ENCODE measurements at regions not wholly inside any gene's neighbourhood (a gene's known extent, or its start where the extent isn't known, plus 50 kb on each side); places are given as distances from the start of the nearest gene placed in this dataset.

DNA sequence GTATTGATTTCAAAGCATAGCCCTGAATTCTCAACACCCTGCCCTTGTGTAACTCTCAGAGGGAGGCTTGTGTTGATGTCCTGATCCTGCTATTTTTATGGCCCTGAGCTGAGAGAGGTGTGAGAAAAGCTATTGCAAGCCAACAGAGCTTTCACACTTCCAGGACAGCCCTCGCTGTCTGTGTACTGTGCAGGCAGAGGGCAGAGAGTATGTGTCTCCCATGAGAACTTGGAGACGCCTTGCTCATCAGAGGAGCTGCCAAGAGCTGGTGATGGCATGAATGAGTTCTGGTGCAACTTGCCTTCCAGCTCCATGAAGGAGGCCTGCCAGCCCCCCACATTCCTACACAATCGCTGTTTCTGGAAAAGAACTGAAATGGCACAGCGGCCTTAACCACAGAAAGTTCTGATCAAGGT, 144.1 kb upstream of the AJAP1 start:
- Mint-ChIP-seq H3K27me3 (peaks cover 13% of the 10 kb centered on the region), H3K36me3 (ENCODE audit: low read depth) (no peaks in the 10 kb centered on the region), H3K4me1 (no peaks in the 10 kb centered on the region), H3K9me3 (ENCODE audit: low read depth) (no peaks in the 10 kb centered on the region), H3K4me3 (no peak overlapping the region), H3K27ac (no peak overlapping the region)
- no peak for DNase-seq
- ChIA-PET POLR2A (no interaction called here), CTCF (interaction anchor here (0.6 kb wide), 1 partner anchor 339 kb away, joined by 3 read pairs; no protein-coding TSS in a partner anchor)
- ATAC-seq = no peak
- intact Hi-C loops (cut with DNase I, micrococcal nuclease) = no loop called here

DNA sequence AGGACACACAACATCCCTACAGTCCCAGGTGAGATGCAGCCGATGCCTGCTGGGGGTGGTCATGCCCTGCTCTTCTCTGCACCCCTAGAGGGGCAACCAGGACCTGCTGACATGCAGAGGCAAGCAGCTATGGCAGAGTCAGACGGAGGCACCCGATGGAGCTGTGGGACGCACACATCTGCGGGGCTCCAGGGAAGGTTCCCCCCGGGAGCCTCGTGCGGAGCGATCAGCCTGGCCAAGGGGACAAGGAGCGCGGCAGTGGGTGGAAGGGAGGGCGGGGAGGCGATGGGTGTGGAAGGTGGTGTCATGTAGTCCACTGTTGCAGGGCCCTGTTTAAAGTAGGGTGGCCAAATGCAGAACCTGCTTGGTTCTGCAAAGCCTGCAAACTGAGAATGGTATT, 143.0 kb upstream of the AJAP1 start:
- DNase-seq (no peak), ATAC-seq (no peak)
- intact Hi-C loops (cut with DNase I, micrococcal nuclease) = no loop called here
- ChIA-PET POLR2A (no interaction called here), CTCF (no interaction called here)
- no peaks in the 10 kb centered on the region for H3K36me3 Mint-ChIP-seq (ENCODE audit: low read depth)
- peaks cover 13% of the 10 kb centered on the region for H3K27me3 Mint-ChIP-seq
- no peaks in the 10 kb centered on the region for H3K9me3 Mint-ChIP-seq (ENCODE audit: low read depth)
- H3K27ac Mint-ChIP-seq = no peak overlapping the region
- no peaks in the 10 kb centered on the region for H3K4me1 Mint-ChIP-seq
- no peak overlapping the region for H3K4me3 Mint-ChIP-seq

DNA sequence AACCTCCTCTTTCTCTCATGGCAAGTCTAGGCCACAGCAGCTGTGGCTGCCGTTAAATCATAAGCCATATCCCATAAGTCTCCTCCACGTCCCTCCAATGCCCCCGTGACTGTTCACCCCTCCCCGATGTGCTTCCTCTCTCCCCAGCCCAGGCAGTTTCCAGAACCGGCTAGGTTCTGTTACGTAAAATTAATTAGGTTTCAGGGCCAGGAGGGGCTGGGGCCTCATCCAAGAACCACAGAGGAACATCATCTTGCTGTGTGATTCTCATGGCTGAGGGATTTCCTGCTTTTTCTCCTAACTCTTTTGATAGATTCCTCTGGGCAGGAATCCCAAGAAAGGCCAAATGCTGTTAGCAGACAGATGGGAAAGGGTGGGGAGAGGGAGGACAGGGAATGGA, 141.8 kb upstream of the AJAP1 start:
- ATAC-seq (no peak), DNase-seq (no peak)
- no peak overlapping the region for H3K4me3 Mint-ChIP-seq
- intact Hi-C loops (cut with DNase I, micrococcal nuclease) = no loop called here
- H3K27me3 Mint-ChIP-seq = peaks cover 13% of the 10 kb centered on the region
- H3K9me3 Mint-ChIP-seq (ENCODE audit: low read depth) = no peaks in the 10 kb centered on the region
- ChIA-PET POLR2A (no interaction called here), CTCF (no interaction called here)
- no peaks in the 10 kb centered on the region for H3K4me1 Mint-ChIP-seq
- no peaks in the 10 kb centered on the region for H3K36me3 Mint-ChIP-seq (ENCODE audit: low read depth)
- H3K27ac Mint-ChIP-seq = no peak overlapping the region

DNA sequence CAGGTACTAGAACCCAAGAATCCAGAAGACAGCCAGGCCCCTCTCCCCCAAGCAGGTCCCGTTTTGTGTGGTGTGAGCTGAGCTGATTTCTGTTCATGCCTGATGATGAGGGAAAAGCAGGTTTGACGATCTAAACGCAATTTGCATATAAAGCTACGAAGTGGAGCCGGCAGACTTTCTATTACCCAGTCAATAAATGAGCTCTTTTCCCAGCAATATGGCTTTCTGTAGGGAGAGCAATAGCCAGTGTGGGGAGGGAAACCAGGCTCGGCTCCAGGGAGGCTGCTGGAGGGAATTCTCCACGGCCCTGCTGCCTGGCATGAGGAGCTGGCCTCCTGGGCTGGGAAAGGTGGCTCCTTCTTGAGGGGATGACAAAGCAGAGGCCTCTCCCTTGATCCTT, 140.7 kb upstream of the AJAP1 start:
- H3K4me3 Mint-ChIP-seq = no peak overlapping the region
- intact Hi-C loops (cut with DNase I, micrococcal nuclease) = no loop called here
- no peaks in the 10 kb centered on the region for H3K4me1 Mint-ChIP-seq
- POLR2A ChIA-PET = no interaction called here
- no peak for DNase-seq
- H3K9me3 Mint-ChIP-seq (ENCODE audit: low read depth) = no peaks in the 10 kb centered on the region
- H3K27me3 Mint-ChIP-seq = peaks cover 11% of the 10 kb centered on the region
- no peak for ATAC-seq
- CTCF ChIA-PET = interaction anchor here (0.6 kb wide), 1 partner anchor 515 kb away, joined by 3 read pairs; no protein-coding TSS in a partner anchor
- no peak overlapping the region for H3K27ac Mint-ChIP-seq
- H3K36me3 Mint-ChIP-seq (ENCODE audit: low read depth) = no peaks in the 10 kb centered on the region

DNA sequence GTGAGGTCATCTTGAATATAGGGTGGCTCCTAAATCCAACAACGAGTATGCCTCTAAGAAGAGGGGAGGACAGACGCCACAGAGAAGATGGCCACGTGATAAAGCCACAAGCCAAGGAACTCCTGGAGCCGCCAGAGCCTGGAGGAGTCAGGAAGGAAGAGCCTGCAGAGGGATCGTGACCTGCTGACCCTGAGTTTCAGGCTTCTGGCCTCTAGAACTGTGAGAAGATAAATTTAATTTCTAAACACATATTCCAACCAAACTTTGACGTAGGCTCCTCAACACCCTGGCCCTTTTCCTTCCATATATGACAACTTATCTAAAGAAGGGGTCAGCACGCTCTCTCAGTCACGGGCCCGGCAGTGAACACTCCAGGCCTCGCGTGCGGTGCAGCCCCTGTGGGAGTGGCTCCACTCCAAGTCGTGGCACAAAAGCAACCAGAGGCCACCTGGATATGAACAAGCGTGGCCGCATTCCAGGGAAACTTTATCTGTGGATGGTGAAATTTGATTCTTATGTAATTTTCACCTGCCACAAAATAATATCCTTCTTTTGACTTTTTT, 138.6 kb upstream of the AJAP1 start:
- Mint-ChIP-seq H3K4me3 (no peak overlapping the region), H3K4me1 (no peaks in the 10 kb centered on the region), H3K27ac (no peak overlapping the region), H3K36me3 (ENCODE audit: low read depth) (no peaks in the 10 kb centered on the region), H3K27me3 (peaks cover 7% of the 10 kb centered on the region), H3K9me3 (ENCODE audit: low read depth) (no peaks in the 10 kb centered on the region)
- ATAC-seq (no peak), DNase-seq (no peak)
- intact Hi-C loops (cut with DNase I, micrococcal nuclease) = no loop called here
- ChIA-PET POLR2A (no interaction called here), CTCF (interaction anchor here (0.6 to 1.2 kb wide), 2 partner anchors 12 to 1185 kb away, joined by 3 read pairs; no protein-coding TSS in a partner anchor)

DNA sequence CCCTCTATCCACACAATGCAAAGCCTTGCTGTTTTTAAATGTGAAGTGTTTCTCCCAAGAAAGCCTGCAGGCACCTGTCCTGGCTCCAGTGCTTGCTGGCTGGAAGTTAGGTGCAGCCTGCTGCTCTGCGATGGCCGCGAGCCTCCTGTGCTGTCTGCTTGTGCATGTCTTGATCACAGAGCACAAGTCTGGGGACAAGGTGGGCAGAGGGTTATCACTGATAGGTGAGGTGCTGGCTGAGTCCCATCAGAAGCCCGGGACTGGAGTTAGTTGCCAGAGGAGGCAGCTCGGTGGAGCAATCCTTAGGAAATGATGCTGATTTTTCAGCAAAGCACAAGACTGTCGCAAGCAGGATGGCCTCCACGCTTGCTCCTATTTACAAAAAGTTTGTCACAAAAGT, 137.8 kb upstream of the AJAP1 start:
- ChIA-PET CTCF (interaction anchor here (1.2 kb wide), 1 partner anchor 12 kb away, joined by 3 read pairs; no protein-coding TSS in a partner anchor), POLR2A (no interaction called here)
- Mint-ChIP-seq H3K9me3 (ENCODE audit: low read depth) (no peaks in the 10 kb centered on the region), H3K4me3 (no peak overlapping the region), H3K27me3 (peaks cover 7% of the 10 kb centered on the region), H3K27ac (no peak overlapping the region), H3K36me3 (ENCODE audit: low read depth) (no peaks in the 10 kb centered on the region), H3K4me1 (no peaks in the 10 kb centered on the region)
- ATAC-seq (no peak), DNase-seq (no peak)
- intact Hi-C loops (cut with DNase I, micrococcal nuclease) = no loop called here

DNA sequence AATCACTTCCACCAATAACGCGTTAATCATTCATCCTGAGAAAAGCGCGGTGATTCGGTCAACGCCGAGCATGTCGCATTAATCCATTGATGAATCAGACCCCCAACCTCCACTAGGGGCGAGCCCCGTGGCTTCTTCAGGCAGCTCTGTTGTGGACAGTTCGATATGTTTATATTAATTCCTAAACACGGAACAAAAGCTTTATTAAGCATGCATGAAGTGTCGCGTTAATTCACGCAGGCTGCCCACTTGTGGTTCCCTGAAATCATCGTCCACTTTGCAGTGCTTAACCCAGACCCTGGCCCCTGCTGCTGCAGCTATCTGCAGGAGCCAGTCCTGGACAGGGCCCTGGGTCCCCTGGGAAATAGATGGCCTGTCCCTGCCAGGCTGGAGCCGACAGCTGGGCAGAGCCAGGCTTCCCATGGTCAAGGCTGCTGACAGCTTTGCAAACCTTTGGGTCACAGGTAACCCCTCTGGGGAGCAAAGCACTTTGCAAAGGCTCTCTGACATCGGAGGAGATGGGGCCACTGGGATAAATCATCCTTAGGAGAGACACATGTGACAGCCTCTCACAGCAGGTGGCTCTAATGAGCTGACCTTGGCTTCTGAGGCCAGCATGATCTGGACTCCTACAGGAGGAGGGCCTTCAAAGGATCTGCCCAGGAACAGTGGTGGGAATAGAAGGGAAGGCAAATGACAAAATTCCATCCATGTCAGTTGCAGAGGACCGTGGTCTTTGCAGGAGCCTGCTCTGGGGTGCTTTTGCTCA, 137.0 kb upstream of the AJAP1 start:
- intact Hi-C loops (cut with DNase I, micrococcal nuclease) = no loop called here
- H3K4me3 Mint-ChIP-seq = no peak overlapping the region
- ATAC-seq (no peak), DNase-seq (no peak)
- ChIA-PET CTCF (interaction anchor here (1.2 kb wide), 1 partner anchor 13 kb away, joined by 3 read pairs; no protein-coding TSS in a partner anchor), POLR2A (no interaction called here)
- H3K27ac Mint-ChIP-seq = no peak overlapping the region
- H3K4me1 Mint-ChIP-seq = no peaks in the 10 kb centered on the region
- H3K27me3 Mint-ChIP-seq = peaks cover 5% of the 10 kb centered on the region
- no peaks in the 10 kb centered on the region for H3K36me3 Mint-ChIP-seq (ENCODE audit: low read depth)
- no peaks in the 10 kb centered on the region for H3K9me3 Mint-ChIP-seq (ENCODE audit: low read depth)

DNA sequence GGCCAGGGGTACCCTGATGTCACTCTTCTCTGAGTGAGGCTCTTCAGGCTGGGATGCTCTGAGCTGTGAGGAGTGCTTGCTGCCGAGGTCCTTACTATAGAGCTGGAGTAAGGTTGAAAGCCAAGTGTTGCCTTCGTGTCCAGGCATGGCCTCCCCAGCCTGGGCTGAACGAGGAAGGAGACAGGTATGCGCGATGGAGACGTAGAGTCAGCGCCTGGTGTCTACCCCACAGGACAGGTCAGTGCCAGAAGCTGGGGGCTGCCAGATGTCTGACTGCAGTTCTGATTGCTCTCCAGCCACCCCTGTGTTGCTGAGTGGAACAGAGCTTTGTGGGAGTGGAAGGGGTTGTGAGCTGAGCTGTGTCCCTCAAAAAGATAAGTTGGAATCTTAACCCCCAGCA, 135.8 kb upstream of the AJAP1 start:
- DNase-seq (no peak), ATAC-seq (no peak)
- ChIA-PET POLR2A (no interaction called here), CTCF (no interaction called here)
- Mint-ChIP-seq H3K27me3 (peaks cover 4% of the 10 kb centered on the region), H3K4me3 (no peak overlapping the region), H3K4me1 (no peaks in the 10 kb centered on the region), H3K9me3 (ENCODE audit: low read depth) (no peaks in the 10 kb centered on the region), H3K36me3 (ENCODE audit: low read depth) (no peaks in the 10 kb centered on the region), H3K27ac (no peak overlapping the region)
- intact Hi-C loops (cut with DNase I, micrococcal nuclease) = no loop called here

DNA sequence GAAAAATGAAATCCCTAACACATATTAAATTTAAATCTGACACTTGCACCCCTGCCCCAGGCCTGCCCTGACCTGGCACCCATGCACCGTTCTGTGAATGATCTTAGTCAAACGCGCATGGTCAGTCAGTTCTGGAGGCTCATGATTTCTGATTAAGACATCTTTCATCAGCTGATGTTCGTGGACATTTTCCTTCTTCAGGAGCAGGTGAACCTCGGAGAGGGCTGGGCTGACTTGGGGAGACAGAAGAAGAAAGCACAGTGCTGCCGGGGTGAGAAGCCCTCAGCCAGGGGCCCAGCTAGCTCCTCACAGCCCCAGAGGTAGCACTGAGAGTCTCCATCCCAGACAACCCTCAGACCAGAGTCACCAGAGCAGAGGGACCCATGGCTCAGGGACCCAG, 134.5 kb upstream of the AJAP1 start:
- DNase-seq (no peak), ATAC-seq (no peak)
- intact Hi-C loops (cut with DNase I, micrococcal nuclease) = no loop called here
- ChIA-PET POLR2A (no interaction called here), CTCF (no interaction called here)
- H3K4me1 Mint-ChIP-seq = no peaks in the 10 kb centered on the region
- H3K9me3 Mint-ChIP-seq (ENCODE audit: low read depth) = no peaks in the 10 kb centered on the region
- H3K27ac Mint-ChIP-seq = no peak overlapping the region
- H3K36me3 Mint-ChIP-seq (ENCODE audit: low read depth) = no peaks in the 10 kb centered on the region
- H3K4me3 Mint-ChIP-seq = no peak overlapping the region
- H3K27me3 Mint-ChIP-seq = peaks cover 2% of the 10 kb centered on the region

DNA sequence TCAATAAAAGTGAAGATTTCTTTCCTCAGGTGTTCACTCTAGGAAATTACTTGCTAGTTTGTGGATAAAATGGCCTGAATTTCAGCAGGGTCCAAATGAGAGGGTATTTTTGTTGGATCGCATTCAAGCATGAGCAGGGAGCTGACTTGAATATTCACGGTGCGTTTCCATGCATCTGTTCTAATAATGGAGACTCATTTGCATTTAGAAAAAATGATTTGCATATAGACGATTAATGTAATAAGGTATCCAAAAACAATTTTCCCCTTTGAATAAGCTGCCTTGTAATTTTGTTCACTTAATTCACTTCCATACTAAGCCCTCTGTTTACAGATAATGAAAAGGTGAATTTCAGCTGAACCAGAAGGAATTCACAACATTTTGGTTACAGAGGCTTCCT, 130.9 kb upstream of the AJAP1 start:
- Mint-ChIP-seq H3K4me1 (no peaks in the 10 kb centered on the region), H3K27me3 (peaks cover 4% of the 10 kb centered on the region), H3K36me3 (ENCODE audit: low read depth) (no peaks in the 10 kb centered on the region), H3K27ac (no peak overlapping the region), H3K9me3 (ENCODE audit: low read depth) (no peaks in the 10 kb centered on the region), H3K4me3 (no peak overlapping the region)
- CTCF ChIA-PET = no interaction called here
- DNase-seq (no peak), ATAC-seq (no peak)
- intact Hi-C loops (cut with DNase I, micrococcal nuclease) = no loop called here
- POLR2A ChIA-PET = no interaction called here

DNA sequence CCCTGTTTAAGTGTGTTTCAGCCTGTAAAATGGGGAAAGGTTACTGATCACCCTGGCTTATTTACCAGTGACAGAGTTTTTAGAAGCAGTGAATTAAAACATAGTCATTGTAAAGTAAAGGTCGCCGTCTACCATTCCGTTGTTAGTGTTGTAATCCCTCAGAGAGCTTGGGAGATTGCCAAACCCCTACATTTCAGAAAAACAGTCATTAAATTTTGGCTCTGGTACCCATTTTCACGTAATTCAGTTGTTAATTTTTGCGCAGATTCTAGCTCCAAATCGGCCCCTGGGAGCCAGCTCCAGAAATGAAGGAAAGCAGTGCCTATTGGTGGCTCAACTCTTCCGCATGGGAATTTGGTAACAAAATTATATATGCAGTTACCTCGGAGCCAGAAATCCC, 127.7 kb upstream of the AJAP1 start:
- H3K27ac Mint-ChIP-seq = no peak overlapping the region
- H3K36me3 Mint-ChIP-seq (ENCODE audit: low read depth) = no peaks in the 10 kb centered on the region
- intact Hi-C loops (cut with DNase I, micrococcal nuclease) = no loop called here
- H3K9me3 Mint-ChIP-seq (ENCODE audit: low read depth) = no peaks in the 10 kb centered on the region
- H3K27me3 Mint-ChIP-seq = peaks cover 4% of the 10 kb centered on the region
- ChIA-PET CTCF (interaction anchor here (0.7 kb wide), 1 partner anchor 90 kb away, joined by 5 read pairs; no protein-coding TSS in a partner anchor), POLR2A (no interaction called here)
- no peak for ATAC-seq
- no peaks in the 10 kb centered on the region for H3K4me1 Mint-ChIP-seq
- no peak overlapping the region for H3K4me3 Mint-ChIP-seq
- DNase-seq = no peak

DNA sequence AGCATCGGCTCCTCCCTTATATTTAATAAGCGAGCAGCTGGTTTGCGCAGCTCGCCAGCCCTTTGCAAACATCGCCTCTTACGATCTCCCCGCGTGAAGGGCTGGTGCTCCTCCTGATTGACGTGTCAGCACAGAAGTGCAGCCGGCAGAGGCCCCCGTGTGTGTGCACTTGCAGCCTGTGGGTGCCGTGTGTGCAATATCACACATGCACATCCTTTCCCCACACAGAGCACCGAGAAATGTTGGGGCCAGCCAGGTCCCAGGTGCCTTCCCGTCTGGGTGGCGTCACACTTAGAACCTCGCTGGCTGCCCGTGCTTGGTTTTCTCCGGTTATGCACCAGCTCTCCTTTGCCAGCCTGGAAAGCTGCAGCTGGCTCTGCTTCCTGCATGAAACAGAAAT, 126.6 kb upstream of the AJAP1 start:
- CTCF ChIA-PET = no interaction called here
- DNase-seq = no peak
- Mint-ChIP-seq H3K9me3 (ENCODE audit: low read depth) (no peaks in the 10 kb centered on the region), H3K27ac (no peak overlapping the region), H3K4me1 (no peaks in the 10 kb centered on the region), H3K4me3 (no peak overlapping the region), H3K27me3 (peaks cover 6% of the 10 kb centered on the region), H3K36me3 (ENCODE audit: low read depth) (no peaks in the 10 kb centered on the region)
- POLR2A ChIA-PET = no interaction called here
- intact Hi-C loops (cut with DNase I, micrococcal nuclease) = no loop called here
- no peak for ATAC-seq

Measured in activated CD4-positive, alpha-beta T cell treated with anti-CD3 and anti-CD28 coated beads for 36 hours (primary cell).